Myocyte (in vitro differentiated cells): ENCODE measurements at regions not wholly inside any gene's neighbourhood (a gene's known extent, or its start where the extent isn't known, plus 50 kb on each side); places are given as distances from the start of the nearest gene placed in this dataset.

Source experiments
- DNase-seq: peaks from one replicate; pipeline ENCODE4 v3.0.0-alpha.2; 2012; ENCODE audit warnings: low read depth

- DNase-seq = no peak
These were observed 55.0 kb upstream of the EPHB3 start for GRCh38 chr3:184506561-184506991.

GRCh38 chr3:184508938-184509337 lies 52.6 kb upstream of the EPHB3 start:
- DNase-seq = no peak

GRCh38 chr3:184511741-184512140 lies 49.8 kb upstream of the EPHB3 start:
- DNase-seq = no peak
